ENCODE measurements at regions not wholly inside any gene's neighbourhood (a gene's known extent, or its start where the extent isn't known, plus 50 kb on each side); places are given as distances from the start of the nearest gene placed in this dataset.

- TF ChIP-seq CTCF (conservative IDR thresholded peaks at IDR 0.05; ENCODE audit: low read depth, low read length) = no peak
- DNase-seq (ENCODE audit: low read depth) = no peak
- no peak overlapping the region for H3K4me3 ChIP-seq (ENCODE audit: low read length)
Observed at GRCh38 chr3:139836698-139837464, 98.1 kb upstream of the CLSTN2 start.

GRCh38 chr3:139835830-139836683, 98.9 kb upstream of the CLSTN2 start:
- no peak for TF ChIP-seq CTCF (conservative IDR thresholded peaks at IDR 0.05; ENCODE audit: low read depth, low read length)
- no peak for DNase-seq (ENCODE audit: low read depth)
- H3K4me3 ChIP-seq (ENCODE audit: low read length) = no peak overlapping the region

DNA sequence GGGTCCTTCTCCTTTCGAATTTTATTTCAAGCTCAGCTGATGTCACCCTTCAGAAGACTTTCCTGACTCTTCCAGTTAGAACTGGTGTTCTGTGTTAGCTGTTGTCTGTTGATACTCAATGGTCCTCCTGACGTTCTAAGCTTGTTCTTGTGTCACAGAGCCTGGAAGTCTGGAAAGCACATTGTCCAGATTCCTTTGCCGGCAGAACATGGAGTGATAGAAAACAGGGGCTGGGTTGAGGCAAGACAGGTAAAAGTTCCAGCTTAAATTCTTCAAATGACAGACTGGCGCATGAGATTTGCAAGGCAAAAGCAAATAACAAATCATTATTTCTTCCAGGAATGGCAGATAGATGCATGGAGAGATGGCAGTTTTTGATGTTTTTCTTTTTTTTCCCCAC, 102.0 kb upstream of the CLSTN2 start:
- no peak for TF ChIP-seq CTCF (conservative IDR thresholded peaks at IDR 0.05; ENCODE audit: low read depth, low read length)
- no peak overlapping the region for H3K4me3 ChIP-seq (ENCODE audit: low read length)
- DNase-seq (ENCODE audit: low read depth) = no peak

- H3K4me3 ChIP-seq (ENCODE audit: low read length) = no peak overlapping the region
- TF ChIP-seq CTCF (conservative IDR thresholded peaks at IDR 0.05; ENCODE audit: low read depth, low read length) = no peak
- no peak for DNase-seq (ENCODE audit: low read depth)
Observed at GRCh38 chr3:139830817-139831216, 104.2 kb upstream of the CLSTN2 start.

DNA sequence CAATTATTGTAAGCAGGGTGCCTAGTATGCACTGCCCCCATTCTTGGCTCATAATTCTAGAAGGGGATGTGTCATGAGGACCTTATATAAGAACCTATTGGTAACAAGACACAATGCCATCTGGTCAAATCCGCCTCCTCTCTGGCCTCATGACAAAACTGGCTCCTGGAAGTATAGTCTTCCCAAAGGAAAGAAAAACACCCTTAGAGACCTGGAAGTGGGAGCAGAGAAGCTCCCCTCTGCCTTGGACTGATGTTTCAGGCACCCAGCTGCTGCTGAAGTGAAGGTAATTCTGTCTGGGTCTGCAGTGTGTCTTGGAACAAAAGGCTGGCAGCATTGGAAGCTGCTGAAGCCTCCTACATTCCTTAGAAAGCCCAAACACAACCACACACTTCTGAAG, 107.2 kb upstream of the CLSTN2 start:
- DNase-seq (ENCODE audit: low read depth) = no peak
- H3K4me3 ChIP-seq (ENCODE audit: low read length) = no peak overlapping the region
- no peak for TF ChIP-seq CTCF (conservative IDR thresholded peaks at IDR 0.05; ENCODE audit: low read depth, low read length)

GRCh38 chr3:139824864-139825263, 110.1 kb upstream of the CLSTN2 start:
- DNase-seq (ENCODE audit: low read depth) = no peak
- no peak for TF ChIP-seq CTCF (conservative IDR thresholded peaks at IDR 0.05; ENCODE audit: low read depth, low read length)
- no peak overlapping the region for H3K4me3 ChIP-seq (ENCODE audit: low read length)

All from retinal pigment epithelial cell (primary cell).